Neural progenitor cell (in vitro differentiated cells): ENCODE measurements at regions not wholly inside any gene's neighbourhood (a gene's known extent, or its start where the extent isn't known, plus 50 kb on each side); places are given as distances from the start of the nearest gene placed in this dataset.
A peak's percentile ranks its signal among the peaks of the same experiment; 100 is the strongest.

Experiments used
- DNase-seq: peaks from one replicate; pipeline ENCODE4 v3.0.0-alpha.2; 2016; ENCODE audit warnings: low spot score
- H2AFZ ChIP-seq: fragments of 200-600 bp; sonication (generic); replicated peaks from 2 replicates; pipeline ENCODE4 v1.6.1; 2016; ENCODE audit warnings: antibody characterized with exemption
- H3F3A ChIP-seq: fragments of 200-600 bp; sonication (generic); 2 replicates; pipeline ENCODE4 v1.6.1; 2016; ENCODE audit warnings: antibody characterized with exemption, low read depth
- H3K27ac ChIP-seq: fragments of 200-600 bp; sonication (generic); 2 replicates; pipeline ENCODE4 v1.5.1; 2016; ENCODE audit warnings: mild to moderate bottlenecking
- H3K27me3 ChIP-seq: fragments of 200-600 bp; sonication (generic); 2 replicates; pipeline ENCODE4 v1.6.1; 2016; ENCODE audit warnings: mild to moderate bottlenecking, moderate library complexity
- H3K36me3 ChIP-seq: fragments of 200-600 bp; sonication (generic); 2 replicates; pipeline ENCODE4 v1.5.1; 2016
- H3K4me1 ChIP-seq: fragments of 200-600 bp; sonication (generic); 2 replicates; pipeline ENCODE4 v1.6.1; 2016; ENCODE audit warnings: mixed run types
- H3K4me2 ChIP-seq: fragments of 200-600 bp; sonication (generic); 2 replicates; pipeline ENCODE4 v1.6.1; 2016
- H3K4me3 ChIP-seq: fragments of 200-600 bp; sonication (generic); 2 replicates; pipeline ENCODE4 v1.5.1; 2016
- H3K79me2 ChIP-seq: fragments of 200-600 bp; sonication (generic); 2 replicates; pipeline ENCODE4 v1.6.1; 2016; ENCODE audit warnings: low read depth
- H3K9ac ChIP-seq: fragments of 200-600 bp; sonication (generic); 2 replicates; pipeline ENCODE4 v1.6.1; 2016
- H3K9me3 ChIP-seq: fragments of 200-600 bp; sonication (generic); 2 replicates; pipeline ENCODE4 v1.5.1; 2016; ENCODE audit warnings: low read depth
- H4K20me1 ChIP-seq: fragments of 200-600 bp; sonication (generic); 2 replicates; pipeline ENCODE4 v1.6.1; 2016; ENCODE audit warnings: low read depth
- H3K27ac Mint-ChIP-seq: 3 replicates; pipeline ENCODE4 v1.8.0; 2021; ENCODE audit warnings: mixed read lengths
- H3K27me3 Mint-ChIP-seq: 2 replicates; pipeline ENCODE4 v1.8.0; 2022; ENCODE audit warnings: low read depth, mild to moderate bottlenecking, inconsistent platforms, moderate library complexity, mixed read lengths; ENCODE audit not compliant: insufficient read depth
- H3K36me3 Mint-ChIP-seq: 3 replicates; pipeline ENCODE4 v1.8.0; 2021; ENCODE audit warnings: mixed read lengths
- H3K4me1 Mint-ChIP-seq: 3 replicates; pipeline ENCODE4 v1.8.0; 2021; ENCODE audit warnings: mixed read lengths
- H3K4me3 Mint-ChIP-seq: 3 replicates; pipeline ENCODE4 v1.8.0; 2021; ENCODE audit warnings: mild to moderate bottlenecking, moderate library complexity, mixed read lengths
- H3K9me3 Mint-ChIP-seq: 3 replicates; pipeline ENCODE4 v1.8.0; 2020; ENCODE audit warnings: mixed read lengths
- EZH2 ChIP-seq: fragments of 200-600 bp; sonication (generic); IDR thresholded peaks from 2 replicates; pipeline ENCODE4 v1.6.1; 2017; ENCODE audit warnings: antibody characterized with exemption, mild to moderate bottlenecking, moderate library complexity
- EZH2phosphoT487 ChIP-seq: fragments of 200-600 bp; sonication (generic); IDR thresholded peaks from 2 replicates; pipeline ENCODE4 v1.6.1; 2017; ENCODE audit warnings: antibody characterized with exemption
- TF ChIP-seq, protein P1 (sequence below): fragments of 200-600 bp; sonication (generic); IDR thresholded peaks from 2 replicates; pipeline ENCODE4 v1.5.1; 2017; ENCODE audit warnings: antibody characterized with exemption, mild to moderate bottlenecking

GRCh38 chr20:37619496-37619895 lies 74.3 kb upstream of the CTNNBL1 start:
- TF ChIP-seq, protein P1, sequence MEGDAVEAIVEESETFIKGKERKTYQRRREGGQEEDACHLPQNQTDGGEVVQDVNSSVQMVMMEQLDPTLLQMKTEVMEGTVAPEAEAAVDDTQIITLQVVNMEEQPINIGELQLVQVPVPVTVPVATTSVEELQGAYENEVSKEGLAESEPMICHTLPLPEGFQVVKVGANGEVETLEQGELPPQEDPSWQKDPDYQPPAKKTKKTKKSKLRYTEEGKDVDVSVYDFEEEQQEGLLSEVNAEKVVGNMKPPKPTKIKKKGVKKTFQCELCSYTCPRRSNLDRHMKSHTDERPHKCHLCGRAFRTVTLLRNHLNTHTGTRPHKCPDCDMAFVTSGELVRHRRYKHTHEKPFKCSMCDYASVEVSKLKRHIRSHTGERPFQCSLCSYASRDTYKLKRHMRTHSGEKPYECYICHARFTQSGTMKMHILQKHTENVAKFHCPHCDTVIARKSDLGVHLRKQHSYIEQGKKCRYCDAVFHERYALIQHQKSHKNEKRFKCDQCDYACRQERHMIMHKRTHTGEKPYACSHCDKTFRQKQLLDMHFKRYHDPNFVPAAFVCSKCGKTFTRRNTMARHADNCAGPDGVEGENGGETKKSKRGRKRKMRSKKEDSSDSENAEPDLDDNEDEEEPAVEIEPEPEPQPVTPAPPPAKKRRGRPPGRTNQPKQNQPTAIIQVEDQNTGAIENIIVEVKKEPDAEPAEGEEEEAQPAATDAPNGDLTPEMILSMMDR: no peak
- no peak for TF ChIP-seq EZH2
- no peak for TF ChIP-seq EZH2phosphoT487

DNA sequence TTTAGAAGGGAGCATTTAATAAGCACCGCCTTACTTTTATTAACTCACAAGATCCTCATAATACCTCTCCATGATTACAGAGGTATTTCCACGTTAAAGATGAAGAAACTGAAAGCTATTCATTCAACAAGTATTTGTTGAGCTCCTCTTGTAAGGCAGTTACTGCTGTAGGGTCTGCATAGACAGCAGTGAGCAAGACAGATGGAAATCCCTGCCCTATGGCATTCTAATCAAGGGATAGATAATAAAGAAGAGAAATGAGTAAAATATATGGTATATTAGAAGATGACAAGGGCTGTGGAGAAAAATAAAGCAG lies 77.8 kb upstream of the CTNNBL1 start:
- no peaks in the 10 kb centered on the region for H3K9me3 ChIP-seq
- H3K36me3 ChIP-seq: no peaks in the 10 kb centered on the region
- H3K27me3 ChIP-seq: peaks cover 37% of the 10 kb centered on the region
- H3K4me1 ChIP-seq: peaks cover 6% of the 10 kb centered on the region
- no peak overlapping the region for H3K27ac ChIP-seq
- Mint-ChIP-seq H3K4me3 (no peak overlapping the region), H3K36me3 (no peaks in the 10 kb centered on the region), H3K4me1 (no peaks in the 10 kb centered on the region), H3K27ac (no peak overlapping the region), H3K27me3 (peaks cover 25% of the 10 kb centered on the region), H3K9me3 (peaks cover 2% of the 10 kb centered on the region)
- H3K4me2 ChIP-seq: no peak overlapping the region
- no peak overlapping the region for H2AFZ ChIP-seq
- H3K79me2 ChIP-seq: no peaks in the 10 kb centered on the region
- DNase-seq: no peak
- TF ChIP-seq, protein P1: no peak
- no peak overlapping the region for H3K4me3 ChIP-seq
- no peaks in the 10 kb centered on the region for H3F3A ChIP-seq
- H4K20me1 ChIP-seq: no peaks in the 10 kb centered on the region
- H3K9ac ChIP-seq: no peak overlapping the region

More at GRCh38 chr20:37619496-37619895, 74.3 kb upstream of the CTNNBL1 start:
- no peak for DNase-seq
- Mint-ChIP-seq H3K27ac (no peak overlapping the region), H3K27me3 (peaks cover 34% of the 10 kb centered on the region), H3K9me3 (no peaks in the 10 kb centered on the region), H3K4me3 (no peak overlapping the region), H3K4me1 (no peaks in the 10 kb centered on the region), H3K36me3 (no peaks in the 10 kb centered on the region)
- H2AFZ ChIP-seq: no peak overlapping the region
- H3K4me3 ChIP-seq: no peak overlapping the region
- H3K9ac ChIP-seq: no peak overlapping the region
- H3F3A ChIP-seq: no peaks in the 10 kb centered on the region
- H3K4me1 ChIP-seq: peaks cover 6% of the 10 kb centered on the region
- H3K9me3 ChIP-seq: no peaks in the 10 kb centered on the region
- H3K4me2 ChIP-seq: no peak overlapping the region
- H3K36me3 ChIP-seq: no peaks in the 10 kb centered on the region
- H4K20me1 ChIP-seq: no peaks in the 10 kb centered on the region
- peaks cover 40% of the 10 kb centered on the region for H3K27me3 ChIP-seq
- H3K27ac ChIP-seq: no peak overlapping the region
- H3K79me2 ChIP-seq: no peaks in the 10 kb centered on the region

GRCh38 chr20:37615340-37616109 lies 78.3 kb upstream of the CTNNBL1 start:
- H3F3A ChIP-seq: no peaks in the 10 kb centered on the region
- H3K9ac ChIP-seq: no peak overlapping the region
- no peaks in the 10 kb centered on the region for H3K79me2 ChIP-seq
- H3K4me1 ChIP-seq: peaks cover 6% of the 10 kb centered on the region
- no peak overlapping the region for H3K4me3 Mint-ChIP-seq
- H3K27ac Mint-ChIP-seq: no peak overlapping the region
- peaks cover 2% of the 10 kb centered on the region for H3K9me3 Mint-ChIP-seq
- H3K4me1 Mint-ChIP-seq: peaks cover 4% of the 10 kb centered on the region
- H3K4me3 ChIP-seq: no peak overlapping the region
- H3K4me2 ChIP-seq: no peak overlapping the region
- no peak overlapping the region for H3K27ac ChIP-seq
- H4K20me1 ChIP-seq: no peaks in the 10 kb centered on the region
- H3K27me3 ChIP-seq: peaks cover 34% of the 10 kb centered on the region
- H2AFZ ChIP-seq: no peak overlapping the region
- peaks cover 22% of the 10 kb centered on the region for H3K27me3 Mint-ChIP-seq
- TF ChIP-seq, protein P1: peak; percentile 76
- TF ChIP-seq EZH2phosphoT487: no peak
- H3K36me3 Mint-ChIP-seq: no peaks in the 10 kb centered on the region
- no peaks in the 10 kb centered on the region for H3K9me3 ChIP-seq
- DNase-seq: peak; percentile 60
- H3K36me3 ChIP-seq: no peaks in the 10 kb centered on the region
